Uterus (tissue), 2 donors: ENCODE measurements at regions not wholly inside any gene's neighbourhood (a gene's known extent, or its start where the extent isn't known, plus 50 kb on each side); places are given as distances from the start of the nearest gene placed in this dataset.

ENCODE experiments used
- POLR2A ChIP-seq, 2 donors: fragments of 450-650 bp; IDR thresholded peaks; one replicate each; pipeline ENCODE4 v1.6.1; 2016; ENCODE audit warnings: antibody characterized with exemption in 2 of 2, mild to moderate bottlenecking in 1 of 2, moderate library complexity in 1 of 2
- TF ChIP-seq, protein P1 (sequence below), 4 experiments: fragments of 200-600 bp in 2 of 4; fragments of 450-650 bp in 2 of 4; sonication (generic) in 2 of 4; IDR thresholded peaks; one replicate each; pipeline ENCODE4 v1.5.1; 2016 to 2019; ENCODE audit warnings: antibody characterized with exemption in 4 of 4, mild to moderate bottlenecking in 2 of 4, moderate library complexity in 1 of 4

DNA sequence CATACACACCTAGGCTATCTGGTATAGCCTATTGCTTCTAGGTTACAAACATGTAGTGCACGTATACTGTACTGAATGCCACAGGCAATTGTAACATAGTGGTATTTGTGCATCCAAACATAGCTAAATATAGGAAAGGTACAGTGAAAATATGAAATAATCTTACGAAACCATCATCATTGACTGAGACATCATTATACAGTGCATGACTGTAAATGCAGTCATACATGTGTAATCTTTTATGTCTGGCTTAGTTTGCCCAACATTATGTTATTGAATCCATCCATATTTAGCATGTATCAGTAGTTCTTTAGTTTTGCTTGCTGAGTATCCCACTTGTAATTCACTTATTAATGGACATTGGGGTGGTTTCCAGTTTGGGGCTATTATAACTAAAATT is 124.9 kb downstream of the CYLD start:
- TF ChIP-seq, protein P1, sequence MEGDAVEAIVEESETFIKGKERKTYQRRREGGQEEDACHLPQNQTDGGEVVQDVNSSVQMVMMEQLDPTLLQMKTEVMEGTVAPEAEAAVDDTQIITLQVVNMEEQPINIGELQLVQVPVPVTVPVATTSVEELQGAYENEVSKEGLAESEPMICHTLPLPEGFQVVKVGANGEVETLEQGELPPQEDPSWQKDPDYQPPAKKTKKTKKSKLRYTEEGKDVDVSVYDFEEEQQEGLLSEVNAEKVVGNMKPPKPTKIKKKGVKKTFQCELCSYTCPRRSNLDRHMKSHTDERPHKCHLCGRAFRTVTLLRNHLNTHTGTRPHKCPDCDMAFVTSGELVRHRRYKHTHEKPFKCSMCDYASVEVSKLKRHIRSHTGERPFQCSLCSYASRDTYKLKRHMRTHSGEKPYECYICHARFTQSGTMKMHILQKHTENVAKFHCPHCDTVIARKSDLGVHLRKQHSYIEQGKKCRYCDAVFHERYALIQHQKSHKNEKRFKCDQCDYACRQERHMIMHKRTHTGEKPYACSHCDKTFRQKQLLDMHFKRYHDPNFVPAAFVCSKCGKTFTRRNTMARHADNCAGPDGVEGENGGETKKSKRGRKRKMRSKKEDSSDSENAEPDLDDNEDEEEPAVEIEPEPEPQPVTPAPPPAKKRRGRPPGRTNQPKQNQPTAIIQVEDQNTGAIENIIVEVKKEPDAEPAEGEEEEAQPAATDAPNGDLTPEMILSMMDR (IDR thresholded peaks at IDR 0.05) = no peak
- TF ChIP-seq POLR2A (IDR thresholded peaks at IDR 0.05) = no peak
